ENCODE measurements at regions not wholly inside any gene's neighbourhood (a gene's known extent, or its start where the extent isn't known, plus 50 kb on each side); places are given as distances from the start of the nearest gene placed in this dataset.

DNA sequence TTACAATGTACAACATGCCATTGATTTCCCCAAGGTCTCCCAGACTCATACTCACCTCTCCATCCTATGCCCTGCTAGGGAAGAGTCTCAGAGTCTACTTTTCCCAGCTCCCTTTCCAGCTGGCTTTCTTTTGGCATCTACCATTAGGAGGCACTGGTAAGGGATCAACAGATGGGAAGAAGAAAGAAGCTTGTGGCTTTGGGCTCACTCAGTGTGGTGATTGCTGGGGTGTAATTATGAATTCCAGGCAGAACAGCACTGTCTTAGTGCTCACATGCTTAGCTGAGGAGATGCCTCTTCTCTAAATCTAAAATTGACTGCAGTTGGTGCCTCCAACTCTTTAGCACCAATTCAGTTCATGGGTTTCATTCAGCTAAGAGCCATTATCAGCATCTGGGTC, 330.0 kb downstream of the PSAT1 start:
- Histone ChIP-seq H3K4me3 (no peak overlapping the region), H3K36me3 (ENCODE audit: low read depth, missing control alignments) (no peaks in the 10 kb centered on the region), H3K27me3 (no peaks in the 10 kb centered on the region), H3K9me3 (no peaks in the 10 kb centered on the region), H3K4me1 (no peaks in the 10 kb centered on the region), H3K27ac (no peak overlapping the region)
- no peak for DNase-seq
- TF ChIP-seq POLR2A (IDR thresholded peaks at IDR 0.05), result no peak
- TF ChIP-seq, protein P1, sequence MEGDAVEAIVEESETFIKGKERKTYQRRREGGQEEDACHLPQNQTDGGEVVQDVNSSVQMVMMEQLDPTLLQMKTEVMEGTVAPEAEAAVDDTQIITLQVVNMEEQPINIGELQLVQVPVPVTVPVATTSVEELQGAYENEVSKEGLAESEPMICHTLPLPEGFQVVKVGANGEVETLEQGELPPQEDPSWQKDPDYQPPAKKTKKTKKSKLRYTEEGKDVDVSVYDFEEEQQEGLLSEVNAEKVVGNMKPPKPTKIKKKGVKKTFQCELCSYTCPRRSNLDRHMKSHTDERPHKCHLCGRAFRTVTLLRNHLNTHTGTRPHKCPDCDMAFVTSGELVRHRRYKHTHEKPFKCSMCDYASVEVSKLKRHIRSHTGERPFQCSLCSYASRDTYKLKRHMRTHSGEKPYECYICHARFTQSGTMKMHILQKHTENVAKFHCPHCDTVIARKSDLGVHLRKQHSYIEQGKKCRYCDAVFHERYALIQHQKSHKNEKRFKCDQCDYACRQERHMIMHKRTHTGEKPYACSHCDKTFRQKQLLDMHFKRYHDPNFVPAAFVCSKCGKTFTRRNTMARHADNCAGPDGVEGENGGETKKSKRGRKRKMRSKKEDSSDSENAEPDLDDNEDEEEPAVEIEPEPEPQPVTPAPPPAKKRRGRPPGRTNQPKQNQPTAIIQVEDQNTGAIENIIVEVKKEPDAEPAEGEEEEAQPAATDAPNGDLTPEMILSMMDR (IDR thresholded peaks at IDR 0.05), result no peak
- intact Hi-C loops (cut with DNase I; ENCODE audit: low total_unique reads), result no loop called here

DNA sequence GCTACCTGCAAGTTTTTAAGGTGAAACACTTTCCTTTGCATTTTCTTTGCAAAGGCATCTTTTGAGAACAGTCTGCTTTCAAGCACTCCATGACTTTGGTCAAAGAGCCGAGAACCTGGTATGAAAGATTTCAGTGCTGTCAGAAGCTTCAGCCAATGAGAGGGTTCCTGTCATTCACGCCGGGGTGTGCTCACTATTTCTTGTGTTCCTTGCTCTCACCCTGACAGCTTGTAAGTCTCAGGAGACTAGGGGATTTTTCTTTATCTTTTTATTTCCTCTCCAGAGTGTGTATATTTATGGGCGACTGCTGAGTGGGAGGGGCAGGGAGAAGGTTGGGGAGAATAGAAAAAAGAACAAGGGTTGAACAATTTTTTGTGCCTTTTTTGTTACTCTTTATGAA, 334.0 kb downstream of the PSAT1 start:
- 53 to 66% methylated on average over 4 of the region's 4 CpGs for WGBS, 2 donors
- Histone ChIP-seq H3K4me3 (no peak overlapping the region), H3K9me3 (no peaks in the 10 kb centered on the region), H3K27ac (no peak overlapping the region), H3K4me1 (no peaks in the 10 kb centered on the region), H3K27me3 (no peaks in the 10 kb centered on the region), H3K36me3 (ENCODE audit: low read depth, missing control alignments) (no peaks in the 10 kb centered on the region)
- intact Hi-C loops (cut with DNase I; ENCODE audit: low total_unique reads), result no loop called here
- DNase-seq, result no peak
- no peak for TF ChIP-seq POLR2A (IDR thresholded peaks at IDR 0.05)
- TF ChIP-seq, protein P1 (IDR thresholded peaks at IDR 0.05), result no peak

DNA sequence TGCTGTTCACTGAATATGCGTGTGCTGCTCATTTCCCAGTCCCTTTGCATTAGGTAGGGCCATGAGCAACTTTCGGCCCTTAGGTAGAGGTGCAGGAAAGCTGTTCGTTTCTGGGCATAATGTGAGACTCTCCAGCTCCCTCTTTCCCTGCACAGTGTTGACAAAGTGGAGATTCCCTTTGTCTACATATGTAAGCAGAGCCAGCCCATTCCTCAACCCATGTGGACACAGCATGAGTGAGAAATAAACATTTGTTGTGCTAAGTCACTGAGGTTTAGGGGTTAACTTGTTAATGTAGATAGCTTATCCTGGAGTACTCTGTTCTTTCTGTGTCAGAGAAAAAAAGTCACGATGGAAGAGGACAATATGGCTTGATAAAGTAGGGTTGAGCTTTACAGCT, 343.8 kb downstream of the PSAT1 start:
- Histone ChIP-seq H3K4me1 (no peaks in the 10 kb centered on the region), H3K4me3 (no peak overlapping the region), H3K36me3 (ENCODE audit: low read depth, missing control alignments) (no peaks in the 10 kb centered on the region), H3K27me3 (no peaks in the 10 kb centered on the region), H3K27ac (no peak overlapping the region), H3K9me3 (no peaks in the 10 kb centered on the region)
- WGBS, 2 donors, result 64 to 78% methylated on average over 4 of the region's 4 CpGs
- DNase-seq, result no peak
- TF ChIP-seq, protein P1 (IDR thresholded peaks at IDR 0.05), result no peak
- TF ChIP-seq POLR2A (IDR thresholded peaks at IDR 0.05), result no peak
- intact Hi-C loops (cut with DNase I; ENCODE audit: low total_unique reads), result no loop called here

DNA sequence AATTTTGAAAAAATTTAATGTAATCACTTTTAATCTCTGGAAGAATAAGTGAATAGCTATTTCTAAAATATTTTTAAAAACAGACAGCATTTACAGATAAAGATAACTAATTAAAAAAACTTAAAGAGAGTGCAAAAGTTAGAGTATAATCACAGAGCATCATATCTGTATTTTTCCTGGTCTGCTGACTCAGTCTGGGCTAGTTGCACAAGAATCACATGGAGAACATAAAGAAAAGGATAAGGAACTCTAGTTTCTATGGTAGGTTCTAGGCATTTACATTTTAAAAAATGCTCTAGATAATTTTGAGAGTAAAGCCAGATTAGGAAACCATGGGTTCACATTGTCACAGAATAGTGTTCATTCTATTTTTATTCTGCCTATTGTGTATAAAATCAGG, 347.4 kb downstream of the PSAT1 start:
- TF ChIP-seq POLR2A (IDR thresholded peaks at IDR 0.05), result no peak
- TF ChIP-seq, protein P1 (IDR thresholded peaks at IDR 0.05), result no peak
- no peak overlapping the region for H3K4me3 ChIP-seq
- H3K27me3 ChIP-seq, result no peaks in the 10 kb centered on the region
- intact Hi-C loops (cut with DNase I; ENCODE audit: low total_unique reads), result no loop called here
- DNase-seq, result no peak
- no peaks in the 10 kb centered on the region for H3K36me3 ChIP-seq (ENCODE audit: low read depth, missing control alignments)
- no peaks in the 10 kb centered on the region for H3K9me3 ChIP-seq
- H3K4me1 ChIP-seq, result no peaks in the 10 kb centered on the region
- no peak overlapping the region for H3K27ac ChIP-seq

DNA sequence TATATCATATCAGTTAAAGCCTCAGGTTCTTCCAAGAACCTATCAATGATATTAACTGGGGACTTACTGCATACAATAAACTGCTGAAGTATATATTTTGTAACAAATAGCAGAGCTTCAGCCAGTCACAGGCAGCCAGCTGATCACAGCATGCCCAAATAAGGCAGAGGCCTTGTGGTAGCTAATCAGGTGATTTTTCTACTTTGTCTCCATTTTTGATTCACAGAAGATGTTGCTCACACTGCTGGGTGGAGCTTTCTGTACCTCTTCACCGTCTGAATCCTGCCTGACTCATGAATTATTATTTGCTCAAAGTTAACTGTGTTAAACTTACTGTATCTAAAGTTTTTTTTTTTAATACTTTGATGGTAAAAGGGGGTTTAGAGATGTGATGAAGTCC, 357.4 kb downstream of the PSAT1 start:
- no peak for DNase-seq
- WGBS, 2 donors, result 74 to 79% methylated on average over 1 of the region's 1 CpG
- Histone ChIP-seq H3K4me3 (no peak overlapping the region), H3K4me1 (no peaks in the 10 kb centered on the region), H3K27me3 (no peaks in the 10 kb centered on the region), H3K9me3 (no peaks in the 10 kb centered on the region), H3K36me3 (ENCODE audit: low read depth, missing control alignments) (no peaks in the 10 kb centered on the region), H3K27ac (no peak overlapping the region)
- TF ChIP-seq, protein P1 (IDR thresholded peaks at IDR 0.05), result no peak
- no peak for TF ChIP-seq POLR2A (IDR thresholded peaks at IDR 0.05)
- intact Hi-C loops (cut with DNase I; ENCODE audit: low total_unique reads), result no loop called here

All from testis (tissue), 2 donors.